CD4-positive, alpha-beta T cell (primary cell): ENCODE measurements at regions not wholly inside any gene's neighbourhood (a gene's known extent, or its start where the extent isn't known, plus 50 kb on each side); places are given as distances from the start of the nearest gene placed in this dataset.

ENCODE experiments used
- ATAC-seq: fragments of 200-7000 bp; cut with Tn5 transposase; one replicate; pipeline ENCODE4 v1.10.0; 2022; ENCODE audit warnings: mild to moderate bottlenecking; ENCODE audit not compliant: poor library complexity
- CTCF ChIA-PET: fragments of 350-600 bp; sonication (Branson Sonifier 250); formaldehyde crosslinking; loops from one replicate; lab custom pipeline; 2021; ENCODE audit warnings: antibody characterized with exemption, inconsistent platforms; lab: Charles Lee
- POLR2A ChIA-PET: fragments of 350-600 bp; sonication (Branson Sonifier 250); formaldehyde crosslinking; loops from one replicate; lab custom pipeline; 2021; ENCODE audit warnings: antibody characterized with exemption, inconsistent platforms; lab: Charles Lee
- DNase-seq, 14 experiments: peaks; one replicate each; pipeline ENCODE4 v3.0.0-alpha.2; 2013 to 2020; ENCODE audit warnings: mixed read lengths in 2 of 14
- H3K27ac ChIP-seq, 2 donors: one replicate each; pipeline versions ENCODE4 v1.5.1 to v1.7.0; 2013; ENCODE audit warnings: low read length in 2 of 2, low read depth in 1 of 2, mild to moderate bottlenecking in 1 of 2
- H3K27me3 ChIP-seq, 2 experiments: 1 replicate in 1 of 2; 2 replicates in 1 of 2; pipeline versions ENCODE4 v1.6.1 to v1.7.0; 2013; ENCODE audit warnings: low read length in 2 of 2, control low read depth in 1 of 2, mild to moderate bottlenecking in 1 of 2, moderate library complexity in 1 of 2; ENCODE audit not compliant: insufficient read depth in 2 of 2, control insufficient read depth in 1 of 2
- H3K36me3 ChIP-seq: one replicate; pipeline ENCODE4 v1.6.1; 2013; ENCODE audit warnings: low read length, control low read depth; ENCODE audit not compliant: insufficient read depth
- H3K4me1 ChIP-seq: one replicate; pipeline ENCODE4 v1.6.1; 2013; ENCODE audit warnings: low read length, control low read depth; ENCODE audit not compliant: insufficient read depth
- H3K4me3 ChIP-seq: one replicate; pipeline ENCODE4 v1.5.1; 2013; ENCODE audit warnings: mild to moderate bottlenecking, low read length, moderate library complexity
- H3K9me3 ChIP-seq, 2 experiments: 1 replicate in 1 of 2; 2 replicates in 1 of 2; pipeline versions ENCODE4 v1.6.1 to v1.7.0; 2013; ENCODE audit warnings: low read length in 2 of 2, mild to moderate bottlenecking in 2 of 2, control low read depth in 1 of 2, moderate library complexity in 1 of 2; ENCODE audit not compliant: control insufficient read depth in 1 of 2, insufficient read depth in 1 of 2
- H3K27ac Mint-ChIP-seq: one replicate; pipeline ENCODE4 v1.8.0; 2020; ENCODE audit warnings: mixed read lengths
- H3K27me3 Mint-ChIP-seq: one replicate; pipeline ENCODE4 v1.8.0; 2021; ENCODE audit warnings: mixed read lengths
- H3K36me3 Mint-ChIP-seq: one replicate; pipeline ENCODE4 v1.8.0; 2021; ENCODE audit warnings: low read depth, mixed read lengths
- H3K4me1 Mint-ChIP-seq: one replicate; pipeline ENCODE4 v1.8.0; 2021; ENCODE audit warnings: low read depth, mixed read lengths
- H3K4me3 Mint-ChIP-seq: one replicate; pipeline ENCODE4 v1.8.0; 2020; ENCODE audit warnings: mild to moderate bottlenecking, mixed read lengths
- H3K9me3 Mint-ChIP-seq: one replicate; pipeline ENCODE4 v1.8.0; 2020; ENCODE audit warnings: mixed read lengths
- CTCF ChIP-seq: fragments of 200-600 bp; IDR thresholded peaks from one replicate; pipeline ENCODE4 v1.8.0; 2022; ENCODE audit warnings: antibody characterized with exemption, mild to moderate bottlenecking
- intact Hi-C, 2 experiments: fragments of 100-400 bp; cut with DNase I in 1 of 2; cut with micrococcal nuclease in 1 of 2; formaldehyde crosslinking; loops; one replicate each; pipeline versions ENCODE4 v1.15.1 to v1.9.0; 2023 to 2025; cut with DNase I, micrococcal nuclease

GRCh38 chr3:181578743-181579142, 133.0 kb upstream of the SOX2 start:
- intact Hi-C loops, result no loop called here
- Histone ChIP-seq H3K4me3 (no peak overlapping the region), H3K27me3 (no peaks in the 10 kb centered on the region), H3K27ac (no peak overlapping the region), H3K9me3 (peaks cover 0 to 15% of the 10 kb centered on the region in 2 experiments), H3K4me1 (no peaks in the 10 kb centered on the region), H3K36me3 (no peaks in the 10 kb centered on the region)
- ChIA-PET CTCF (no interaction called here), POLR2A (no interaction called here)
- H3K36me3 Mint-ChIP-seq, result no peaks in the 10 kb centered on the region
- H3K27ac Mint-ChIP-seq, result no peak overlapping the region
- peaks cover 3% of the 10 kb centered on the region for H3K9me3 Mint-ChIP-seq
- ATAC-seq (no peak), DNase-seq (no peak)
- no peak for TF ChIP-seq CTCF
- H3K4me1 Mint-ChIP-seq, result no peaks in the 10 kb centered on the region
- no peaks in the 10 kb centered on the region for H3K27me3 Mint-ChIP-seq
- no peak overlapping the region for H3K4me3 Mint-ChIP-seq

GRCh38 chr3:181572432-181572831, 139.3 kb upstream of the SOX2 start:
- Histone ChIP-seq H3K9me3 (peaks cover 0 to 11% of the 10 kb centered on the region in 2 experiments), H3K27me3 (no peaks in the 10 kb centered on the region), H3K36me3 (no peaks in the 10 kb centered on the region), H3K4me1 (no peaks in the 10 kb centered on the region), H3K27ac (no peak overlapping the region), H3K4me3 (no peak overlapping the region)
- ATAC-seq (no peak), DNase-seq (no peak)
- Mint-ChIP-seq H3K9me3 (no peaks in the 10 kb centered on the region), H3K4me1 (no peaks in the 10 kb centered on the region), H3K27ac (no peak overlapping the region), H3K4me3 (no peak overlapping the region), H3K36me3 (no peaks in the 10 kb centered on the region), H3K27me3 (no peaks in the 10 kb centered on the region)
- ChIA-PET CTCF (no interaction called here), POLR2A (no interaction called here)
- TF ChIP-seq CTCF, result no peak
- intact Hi-C loops, result no loop called here

- no peak for ATAC-seq
- intact Hi-C loops, result no loop called here
These were observed 141.3 kb upstream of the SOX2 start for GRCh38 chr3:181570472-181570871.

More at GRCh38 chr3:181570472-181570871, 141.3 kb upstream of the SOX2 start:
- ChIA-PET POLR2A (no interaction called here), CTCF (no interaction called here)
- H3K27ac Mint-ChIP-seq, result no peak overlapping the region
- H3K36me3 Mint-ChIP-seq, result no peaks in the 10 kb centered on the region
- Histone ChIP-seq H3K36me3 (no peaks in the 10 kb centered on the region), H3K4me1 (no peaks in the 10 kb centered on the region), H3K27ac (no peak overlapping the region), H3K4me3 (no peak overlapping the region), H3K9me3 (peaks cover 0 to 3% of the 10 kb centered on the region in 2 experiments), H3K27me3 (no peaks in the 10 kb centered on the region)
- no peaks in the 10 kb centered on the region for H3K9me3 Mint-ChIP-seq
- no peaks in the 10 kb centered on the region for H3K4me1 Mint-ChIP-seq
- no peak for TF ChIP-seq CTCF
- DNase-seq, result no peak
- H3K27me3 Mint-ChIP-seq, result no peaks in the 10 kb centered on the region
- no peak overlapping the region for H3K4me3 Mint-ChIP-seq
